Endodermal cell (in vitro differentiated cells): ENCODE measurements at regions not wholly inside any gene's neighbourhood (a gene's known extent, or its start where the extent isn't known, plus 50 kb on each side); places are given as distances from the start of the nearest gene placed in this dataset.

ENCODE experiments used
- DNase-seq: peaks from one replicate; pipeline ENCODE4 v3.0.0-alpha.2; 2017
- H3K27ac ChIP-seq: 2 replicates; pipeline ENCODE4 v1.5.1; 2013; ENCODE audit warnings: mild to moderate bottlenecking, low read depth, low read length, moderate library complexity
- H3K27me3 ChIP-seq: 2 replicates; pipeline ENCODE4 v1.6.1; 2013; ENCODE audit warnings: mild to moderate bottlenecking, low read length, moderate library complexity; ENCODE audit not compliant: insufficient read depth, control insufficient read depth, poor library complexity, severe bottlenecking
- H3K36me3 ChIP-seq: 2 replicates; pipeline ENCODE4 v1.7.0; 2013; ENCODE audit warnings: mild to moderate bottlenecking, low read length, moderate library complexity; ENCODE audit not compliant: control insufficient read depth, insufficient read depth
- H3K4me1 ChIP-seq: one replicate; pipeline ENCODE4 v1.7.0; 2013; ENCODE audit warnings: low read length; ENCODE audit not compliant: control insufficient read depth, insufficient read depth
- H3K4me3 ChIP-seq: 2 replicates; pipeline ENCODE4 v1.5.1; 2013; ENCODE audit warnings: mild to moderate bottlenecking, low read length, moderate library complexity
- H3K9ac ChIP-seq: 2 replicates; pipeline ENCODE4 v1.6.1; 2013; ENCODE audit warnings: mild to moderate bottlenecking, low read length, moderate library complexity; ENCODE audit not compliant: poor library complexity, severe bottlenecking; ENCODE audit errors: extremely low read depth
- H3K9me3 ChIP-seq: 2 replicates; pipeline ENCODE4 v1.6.1; 2013; ENCODE audit warnings: mild to moderate bottlenecking, low read length, moderate library complexity; ENCODE audit not compliant: control insufficient read depth
- H3K27ac Mint-ChIP-seq: 2 replicates; pipeline ENCODE4 v1.8.0; 2020; ENCODE audit warnings: mixed read lengths
- H3K27me3 Mint-ChIP-seq: 2 replicates; pipeline ENCODE4 v1.8.0; 2021; ENCODE audit warnings: mild to moderate bottlenecking, mixed read lengths; ENCODE audit not compliant: insufficient read depth
- H3K36me3 Mint-ChIP-seq: 2 replicates; pipeline ENCODE4 v1.8.0; 2020; ENCODE audit warnings: low read depth, mixed read lengths
- H3K4me1 Mint-ChIP-seq: 2 replicates; pipeline ENCODE4 v1.8.0; 2020; ENCODE audit warnings: mixed read lengths
- H3K4me3 Mint-ChIP-seq: 2 replicates; pipeline ENCODE4 v1.8.0; 2020; ENCODE audit warnings: mild to moderate bottlenecking, moderate library complexity, mixed read lengths
- H3K9me3 Mint-ChIP-seq: 2 replicates; pipeline ENCODE4 v1.8.0; 2020; ENCODE audit warnings: mild to moderate bottlenecking, mixed read lengths
- CTCF ChIP-seq: fragments of 200-600 bp; sonication (generic); conservative IDR thresholded peaks from 2 replicates; pipeline ENCODE4 v1.5.0; 2021; ENCODE audit warnings: antibody characterized with exemption, mild to moderate bottlenecking
- WGBS, 2 experiments: methylation state at CpG; one replicate each; pipeline versions ENCODE4 v1.1.5 to v1.1.7; 2013; ENCODE audit warnings: missing lambda C conversion rate in 2 of 2, mixed read lengths in 1 of 2; ENCODE audit not compliant: insufficient coverage in 1 of 2, insufficient read length in 1 of 2; 5-methylcytosine and 5-hydroxymethylcytosine counted together

GRCh38 chr9:79409182-79409823, 162.5 kb upstream of the TLE4 start:
- Histone ChIP-seq H3K27ac (no peak overlapping the region), H3K36me3 (no peaks in the 10 kb centered on the region), H3K9me3 (no peaks in the 10 kb centered on the region), H3K27me3 (no peaks in the 10 kb centered on the region), H3K4me1 (no peaks in the 10 kb centered on the region), H3K9ac (no peak overlapping the region), H3K4me3 (no peak overlapping the region)
- TF ChIP-seq CTCF = no peak
- no peaks in the 10 kb centered on the region for H3K9me3 Mint-ChIP-seq
- no peak overlapping the region for H3K27ac Mint-ChIP-seq
- peaks cover 2% of the 10 kb centered on the region for H3K4me1 Mint-ChIP-seq
- H3K27me3 Mint-ChIP-seq = no peaks in the 10 kb centered on the region
- DNase-seq = no peak
- H3K4me3 Mint-ChIP-seq = no peak overlapping the region
- H3K36me3 Mint-ChIP-seq = no peaks in the 10 kb centered on the region
- 97 to 100% methylated on average over 1 to 2 of the region's 2 CpGs for WGBS, 2 experiments

- DNase-seq = no peak
Observed at GRCh38 chr9:79425840-79426239, 145.9 kb upstream of the TLE4 start.

GRCh38 chr9:79428422-79428821, 143.3 kb upstream of the TLE4 start:
- H3K27ac ChIP-seq = no peak overlapping the region
- Mint-ChIP-seq H3K27me3 (no peaks in the 10 kb centered on the region), H3K4me1 (peaks cover 5% of the 10 kb centered on the region), H3K36me3 (no peaks in the 10 kb centered on the region), H3K4me3 (no peak overlapping the region), H3K27ac (no peak overlapping the region), H3K9me3 (peaks cover 3% of the 10 kb centered on the region)
- H3K4me1 ChIP-seq = no peaks in the 10 kb centered on the region
- H3K4me3 ChIP-seq = no peak overlapping the region
- H3K9me3 ChIP-seq = peaks cover 13% of the 10 kb centered on the region
- H3K9ac ChIP-seq = no peak overlapping the region
- 86% methylated on average over 2 of the region's 2 CpGs; no CpG with 5 or more reads in 1 of the 2 experiments for WGBS, 2 experiments
- no peaks in the 10 kb centered on the region for H3K27me3 ChIP-seq
- H3K36me3 ChIP-seq = no peaks in the 10 kb centered on the region
- no peak for TF ChIP-seq CTCF
- no peak for DNase-seq

More at GRCh38 chr9:79425840-79426239, 145.9 kb upstream of the TLE4 start:
- no peak overlapping the region for H3K4me3 ChIP-seq
- TF ChIP-seq CTCF = no peak
- H3K27ac ChIP-seq = no peak overlapping the region
- Mint-ChIP-seq H3K4me1 (no peaks in the 10 kb centered on the region), H3K27me3 (no peaks in the 10 kb centered on the region), H3K9me3 (peaks cover 9% of the 10 kb centered on the region), H3K4me3 (no peak overlapping the region), H3K27ac (no peak overlapping the region), H3K36me3 (no peaks in the 10 kb centered on the region)
- no peaks in the 10 kb centered on the region for H3K4me1 ChIP-seq
- no peaks in the 10 kb centered on the region for H3K27me3 ChIP-seq
- no peaks in the 10 kb centered on the region for H3K36me3 ChIP-seq
- no peak overlapping the region for H3K9ac ChIP-seq
- H3K9me3 ChIP-seq = peaks cover 13% of the 10 kb centered on the region
